ENCODE measurements at regions not wholly inside any gene's neighbourhood (a gene's known extent, or its start where the extent isn't known, plus 50 kb on each side); places are given as distances from the start of the nearest gene placed in this dataset.

DNA sequence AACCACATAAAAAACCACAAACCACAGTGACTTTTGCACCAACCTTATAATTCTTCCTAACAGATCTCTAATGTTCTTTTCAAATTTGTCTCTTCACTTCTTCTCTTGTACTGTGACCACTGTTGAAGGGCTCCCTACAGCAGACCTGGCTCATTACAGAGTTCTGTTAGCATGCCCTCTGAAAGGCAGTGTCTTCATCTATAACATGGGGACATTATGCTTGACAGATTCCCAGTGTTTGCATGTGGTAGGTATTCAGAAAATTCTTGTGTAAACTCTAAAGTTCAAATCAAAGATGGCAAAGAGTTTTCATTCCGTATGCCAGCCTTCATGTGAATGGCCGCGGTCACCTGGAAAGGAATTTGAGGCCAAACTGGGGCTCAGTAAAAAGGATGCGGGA is 182.6 kb downstream of the DHX35 start:
- TF ChIP-seq POLR2A (IDR thresholded peaks at IDR 0.05) (no peak), POLR2AphosphoS5 (IDR thresholded peaks at IDR 0.05) (no peak)
- TF ChIP-seq, protein P1, sequence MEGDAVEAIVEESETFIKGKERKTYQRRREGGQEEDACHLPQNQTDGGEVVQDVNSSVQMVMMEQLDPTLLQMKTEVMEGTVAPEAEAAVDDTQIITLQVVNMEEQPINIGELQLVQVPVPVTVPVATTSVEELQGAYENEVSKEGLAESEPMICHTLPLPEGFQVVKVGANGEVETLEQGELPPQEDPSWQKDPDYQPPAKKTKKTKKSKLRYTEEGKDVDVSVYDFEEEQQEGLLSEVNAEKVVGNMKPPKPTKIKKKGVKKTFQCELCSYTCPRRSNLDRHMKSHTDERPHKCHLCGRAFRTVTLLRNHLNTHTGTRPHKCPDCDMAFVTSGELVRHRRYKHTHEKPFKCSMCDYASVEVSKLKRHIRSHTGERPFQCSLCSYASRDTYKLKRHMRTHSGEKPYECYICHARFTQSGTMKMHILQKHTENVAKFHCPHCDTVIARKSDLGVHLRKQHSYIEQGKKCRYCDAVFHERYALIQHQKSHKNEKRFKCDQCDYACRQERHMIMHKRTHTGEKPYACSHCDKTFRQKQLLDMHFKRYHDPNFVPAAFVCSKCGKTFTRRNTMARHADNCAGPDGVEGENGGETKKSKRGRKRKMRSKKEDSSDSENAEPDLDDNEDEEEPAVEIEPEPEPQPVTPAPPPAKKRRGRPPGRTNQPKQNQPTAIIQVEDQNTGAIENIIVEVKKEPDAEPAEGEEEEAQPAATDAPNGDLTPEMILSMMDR (IDR thresholded peaks at IDR 0.05): no peak
